Peyer's patch (tissue), 4 donors: ENCODE measurements at regions not wholly inside any gene's neighbourhood (a gene's known extent, or its start where the extent isn't known, plus 50 kb on each side); places are given as distances from the start of the nearest gene placed in this dataset.

Source experiments
- POLR2A ChIP-seq, 2 donors: fragments of 450-650 bp; IDR thresholded peaks; one replicate each; pipeline ENCODE4 v1.5.1; 2017; ENCODE audit warnings: antibody characterized with exemption in 2 of 2, mild to moderate bottlenecking in 2 of 2, moderate library complexity in 2 of 2
- TF ChIP-seq, protein P1 (sequence below), 6 experiments: fragments of 450-650 bp in 4 of 6; fragments of 200-600 bp in 2 of 6; sonication (generic) in 1 of 6; IDR thresholded peaks; one replicate each; pipeline ENCODE4 v1.5.1; 2017 to 2019; ENCODE audit warnings: antibody characterized with exemption in 6 of 6, mild to moderate bottlenecking in 3 of 6, moderate library complexity in 1 of 6

DNA sequence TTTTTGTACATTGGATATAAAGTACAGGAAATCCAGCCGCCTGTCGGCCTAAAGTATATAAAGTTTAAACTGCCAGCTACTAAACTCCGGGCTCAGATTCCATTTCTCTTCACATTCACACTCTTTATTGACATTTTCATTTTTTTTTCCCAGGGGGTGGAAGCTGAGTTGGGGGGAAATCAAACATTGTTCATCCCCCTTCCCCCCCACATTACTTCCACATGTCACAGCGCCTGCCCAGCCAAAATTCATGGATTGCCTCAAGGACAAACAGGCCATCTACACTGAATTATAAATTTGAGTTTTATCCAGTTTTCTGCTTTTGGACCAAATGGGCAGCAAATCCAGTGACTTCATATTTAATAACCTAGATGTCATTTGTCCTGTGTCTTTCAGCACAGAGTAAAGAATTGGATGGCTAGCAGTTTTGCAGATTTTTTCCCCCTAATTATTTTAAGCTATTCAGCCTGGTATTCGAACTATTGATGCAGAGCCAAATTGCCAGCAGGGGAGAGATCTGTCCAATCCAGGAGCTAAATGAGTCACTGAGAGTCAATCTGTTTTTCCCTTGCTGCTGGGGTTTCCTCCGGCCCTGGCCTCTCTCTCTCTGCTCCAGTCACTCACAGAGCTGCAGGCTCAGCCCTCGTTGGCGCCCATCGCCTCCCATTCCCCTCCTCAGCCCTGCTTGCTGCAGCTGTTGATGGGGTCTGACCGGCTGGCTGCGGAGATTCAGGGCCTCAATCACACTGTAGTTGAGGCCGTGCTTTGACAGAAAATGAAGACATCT lies 98.0 kb downstream of the LMO4 start:
- TF ChIP-seq, protein P1, sequence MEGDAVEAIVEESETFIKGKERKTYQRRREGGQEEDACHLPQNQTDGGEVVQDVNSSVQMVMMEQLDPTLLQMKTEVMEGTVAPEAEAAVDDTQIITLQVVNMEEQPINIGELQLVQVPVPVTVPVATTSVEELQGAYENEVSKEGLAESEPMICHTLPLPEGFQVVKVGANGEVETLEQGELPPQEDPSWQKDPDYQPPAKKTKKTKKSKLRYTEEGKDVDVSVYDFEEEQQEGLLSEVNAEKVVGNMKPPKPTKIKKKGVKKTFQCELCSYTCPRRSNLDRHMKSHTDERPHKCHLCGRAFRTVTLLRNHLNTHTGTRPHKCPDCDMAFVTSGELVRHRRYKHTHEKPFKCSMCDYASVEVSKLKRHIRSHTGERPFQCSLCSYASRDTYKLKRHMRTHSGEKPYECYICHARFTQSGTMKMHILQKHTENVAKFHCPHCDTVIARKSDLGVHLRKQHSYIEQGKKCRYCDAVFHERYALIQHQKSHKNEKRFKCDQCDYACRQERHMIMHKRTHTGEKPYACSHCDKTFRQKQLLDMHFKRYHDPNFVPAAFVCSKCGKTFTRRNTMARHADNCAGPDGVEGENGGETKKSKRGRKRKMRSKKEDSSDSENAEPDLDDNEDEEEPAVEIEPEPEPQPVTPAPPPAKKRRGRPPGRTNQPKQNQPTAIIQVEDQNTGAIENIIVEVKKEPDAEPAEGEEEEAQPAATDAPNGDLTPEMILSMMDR (IDR thresholded peaks at IDR 0.05) = no peak
- no peak for TF ChIP-seq POLR2A (IDR thresholded peaks at IDR 0.05)
